ENCODE measurements at regions not wholly inside any gene's neighbourhood (a gene's known extent, or its start where the extent isn't known, plus 50 kb on each side); places are given as distances from the start of the nearest gene placed in this dataset.
A peak's percentile ranks its signal among the peaks of the same experiment; 100 is the strongest.
"Not testable (repeated sequence)": the region's sequence is repeated elsewhere in the genome, so short reads cannot be mapped to it uniquely, and the experiment has no call there.

DNA sequence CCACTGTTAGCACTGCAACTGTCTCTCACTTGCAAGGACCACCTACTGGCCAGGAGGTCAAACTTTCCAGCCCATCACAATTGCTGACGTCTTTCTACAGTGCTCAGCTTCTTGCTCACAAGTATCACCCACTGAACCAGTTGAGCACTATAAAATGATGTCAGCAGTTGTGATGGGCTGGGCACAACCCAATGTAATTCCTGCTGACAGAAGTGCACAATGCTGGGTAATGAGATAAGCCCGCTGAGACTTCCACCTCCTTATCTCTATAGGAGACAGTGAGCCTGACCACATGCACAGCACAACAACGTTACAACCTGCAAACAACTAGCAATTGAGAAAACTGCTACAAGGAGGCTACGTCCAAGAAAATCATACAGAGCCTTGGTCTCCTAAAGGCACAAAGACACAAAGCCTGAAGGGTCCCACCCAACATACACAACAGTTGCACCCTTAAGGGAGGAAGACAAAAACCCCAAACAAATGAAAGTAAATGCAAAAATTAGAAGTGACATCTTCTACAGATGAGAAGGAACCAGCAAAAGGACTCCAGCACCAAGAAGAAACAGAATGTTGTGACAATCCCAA lies 273.2 kb downstream of the LIG4 start:
- intact Hi-C loops (cut with DNase I), result no loop called here
- DNase-seq, result no peak

DNA sequence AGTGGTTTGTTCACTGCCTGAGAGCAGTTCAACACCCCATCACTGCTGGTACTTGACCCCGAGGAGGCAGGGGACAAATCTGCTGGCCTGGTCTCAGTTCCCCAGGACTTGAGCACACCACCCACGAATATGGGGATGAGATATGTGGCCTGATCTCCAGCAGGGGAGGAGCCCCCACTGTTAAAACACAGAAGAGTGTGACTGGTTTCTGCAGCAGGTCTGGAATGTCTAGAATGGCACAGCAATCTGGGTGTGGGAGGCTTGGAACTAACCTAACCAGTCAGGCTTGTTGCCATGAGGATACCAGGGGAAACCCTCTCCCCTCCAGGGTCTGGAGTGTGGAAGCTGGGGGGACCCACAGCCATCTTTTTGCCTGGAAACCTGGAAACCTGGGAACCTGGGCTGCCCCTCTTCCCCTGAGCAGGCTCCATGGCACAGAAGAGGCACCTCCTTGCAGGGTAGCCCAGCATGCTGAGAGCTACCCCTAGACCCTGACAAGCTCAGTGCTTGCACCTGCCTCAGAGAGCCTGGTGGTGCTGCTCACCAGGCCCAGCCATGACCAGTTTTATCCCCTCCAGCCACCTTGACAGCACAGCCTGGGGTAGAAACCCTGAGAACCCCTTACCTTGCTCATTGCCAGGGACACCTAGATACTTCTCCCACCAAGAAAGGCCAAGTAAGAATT lies 273.8 kb downstream of the LIG4 start:
- intact Hi-C loops (cut with DNase I), result no loop called here
- DNase-seq, result no peak

DNA sequence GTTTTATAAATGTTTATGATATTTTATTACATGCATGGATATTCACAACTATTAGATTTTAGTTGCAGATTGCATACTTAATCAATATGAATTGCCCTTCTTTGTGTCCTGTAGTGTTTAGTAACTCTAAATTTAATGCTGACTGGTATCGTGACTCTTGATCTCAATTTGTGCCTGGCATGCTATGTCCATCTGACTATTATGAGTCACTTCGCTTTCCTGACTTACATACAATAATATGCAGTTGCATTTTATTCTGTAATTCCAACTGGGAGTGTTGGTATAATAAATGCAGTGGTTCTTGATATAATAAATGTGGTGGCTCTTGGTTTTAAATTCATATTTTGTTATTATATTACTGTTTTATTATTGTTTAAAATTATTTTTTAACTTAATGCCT lies 277.5 kb downstream of the LIG4 start:
- intact Hi-C loops (cut with DNase I), result no loop called here
- no peak for DNase-seq

- intact Hi-C loops (cut with DNase I), result no loop called here
Observed at GRCh38 chr13:107931056-107931455, 284.3 kb downstream of the LIG4 start.

DNA sequence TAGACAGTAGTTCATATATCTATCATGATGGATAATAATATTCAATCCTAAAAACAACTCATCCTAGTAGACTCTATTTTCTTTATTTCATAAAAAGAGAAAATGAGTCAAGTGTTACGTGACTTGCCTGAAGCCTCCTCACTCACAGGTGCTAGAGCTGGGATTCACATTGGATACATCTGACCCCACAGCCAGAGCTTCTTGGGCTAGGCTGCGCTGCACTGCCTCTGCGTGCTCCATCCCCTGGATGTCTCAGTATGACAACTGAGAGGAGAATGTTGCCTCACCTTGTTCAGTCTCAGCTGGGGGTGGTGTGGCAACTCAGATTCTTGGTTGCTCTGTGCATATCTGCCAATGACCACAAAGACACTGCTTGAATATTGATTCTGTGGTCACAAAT lies 286.6 kb downstream of the LIG4 start:
- intact Hi-C loops (cut with DNase I), result no loop called here
- no peak for DNase-seq

More at GRCh38 chr13:107931056-107931455, 284.3 kb downstream of the LIG4 start:
- DNase-seq, result no peak

GRCh38 chr13:107927557-107927956 lies 287.8 kb downstream of the LIG4 start:
- DNase-seq, result no peak
- intact Hi-C loops (cut with DNase I), result no loop called here

DNA sequence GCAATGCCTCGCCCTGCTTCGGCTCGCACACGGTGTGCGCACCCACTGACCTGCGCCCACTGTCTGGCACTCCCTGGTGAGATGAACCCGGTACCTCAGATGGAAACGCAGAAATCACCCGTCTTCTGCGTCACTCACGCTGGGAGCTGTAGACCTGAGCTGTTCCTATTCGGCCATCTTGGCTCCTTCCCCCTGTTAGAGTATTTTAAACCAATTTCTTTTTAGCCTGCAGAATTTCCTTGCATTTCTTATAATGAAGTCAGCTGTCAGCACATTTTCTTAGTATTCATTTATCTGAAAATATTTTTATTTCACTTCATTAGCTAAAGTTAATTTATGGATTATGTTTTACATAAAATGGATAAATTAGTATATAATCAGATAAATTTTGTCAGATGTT lies 288.8 kb downstream of the LIG4 start:
- intact Hi-C loops (cut with DNase I); DNase-seq: not testable (repeated sequence)

- DNase-seq; intact Hi-C loops (cut with DNase I): not testable (repeated sequence)
Observed at GRCh38 chr13:107916902-107917301, 298.4 kb downstream of the LIG4 start.

- intact Hi-C loops (cut with DNase I), result no loop called here
- no peak for DNase-seq
Observed at GRCh38 chr13:107912745-107913144, 302.6 kb downstream of the LIG4 start.

DNA sequence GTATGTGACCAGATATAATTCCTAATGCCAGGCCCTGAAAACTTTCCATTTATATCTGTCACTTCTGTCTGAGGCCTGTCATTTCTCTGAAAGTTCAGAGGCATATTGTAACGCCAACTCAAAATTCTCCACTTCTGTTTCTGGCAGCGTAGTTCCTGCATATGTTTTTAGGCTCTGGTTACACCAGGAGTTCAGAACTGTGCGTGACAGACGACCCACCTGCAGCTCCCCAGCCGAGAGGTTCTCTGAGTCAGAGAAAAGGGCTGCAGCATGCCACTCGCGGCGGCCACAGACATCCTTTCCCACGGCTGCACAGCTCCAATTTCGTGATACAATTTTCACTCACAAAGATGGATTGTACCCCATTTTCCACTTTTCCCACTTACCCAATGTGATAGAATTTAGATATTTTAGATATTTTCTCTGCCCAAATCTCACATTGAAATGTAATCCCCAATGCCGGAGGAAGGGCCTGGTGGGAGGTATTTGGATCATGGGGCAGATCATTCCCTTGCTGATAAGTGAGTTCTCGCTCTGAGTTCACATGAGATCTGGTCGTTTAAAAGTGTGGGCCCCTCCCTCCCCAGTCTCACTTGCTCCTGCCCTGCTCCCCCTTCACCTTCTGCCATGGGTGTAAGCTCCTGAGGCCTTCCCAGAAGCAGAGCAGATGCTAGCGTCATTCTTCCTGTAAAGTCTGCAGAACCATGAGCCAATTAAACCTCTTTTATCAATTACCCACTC lies 308.1 kb downstream of the LIG4 start:
- DNase-seq, result peak in 3 of 42 donors; percentile 5 to 8 (median 6)
- intact Hi-C loops (cut with DNase I), result no loop called here

DNA sequence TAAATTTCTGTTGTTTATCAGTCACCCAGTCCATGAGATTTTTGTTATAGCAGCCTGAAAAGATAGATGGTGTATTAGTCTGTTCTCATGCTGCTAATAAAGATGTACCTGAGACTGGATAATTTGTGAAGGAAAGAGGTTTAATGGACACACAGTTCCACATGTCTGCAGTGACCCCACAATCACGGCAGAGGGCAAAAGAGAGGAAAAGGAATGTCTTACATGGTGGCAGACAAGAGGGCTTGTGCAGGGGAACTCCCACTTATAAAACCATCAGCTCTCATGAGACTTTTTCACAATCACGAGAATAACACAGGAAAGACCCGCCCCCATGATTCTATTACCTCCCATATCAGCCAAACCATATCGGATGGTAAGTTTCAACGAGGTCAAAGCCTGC lies 309.2 kb downstream of the LIG4 start:
- intact Hi-C loops (cut with DNase I), result no loop called here
- DNase-seq, result no peak

DNA sequence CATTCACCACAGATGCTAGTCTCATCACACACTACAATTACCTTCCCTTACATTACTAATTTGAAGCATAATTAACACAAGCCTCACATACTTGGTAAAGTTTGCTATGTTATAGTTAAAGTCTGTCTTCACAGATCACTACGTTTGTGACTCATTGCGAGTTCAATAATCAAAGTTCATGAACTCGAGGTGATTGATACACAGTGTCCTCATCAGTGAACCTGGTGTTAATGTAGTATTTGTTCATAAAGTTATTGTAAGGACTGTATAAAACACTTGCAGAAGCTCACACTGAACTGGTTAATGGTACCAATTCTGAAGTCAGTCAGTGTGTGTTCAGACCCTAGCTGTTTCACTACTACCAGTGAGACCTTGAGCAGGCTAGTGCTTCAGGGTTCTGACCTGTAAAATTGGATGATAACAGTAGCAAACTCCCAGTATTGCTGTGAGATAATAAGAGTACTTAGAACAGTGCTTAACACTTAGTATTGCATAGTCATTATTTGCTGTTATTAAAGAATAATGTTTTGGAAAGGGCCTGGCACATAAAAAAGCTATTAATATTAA lies 313.3 kb downstream of the LIG4 start:
- no peak for DNase-seq
- intact Hi-C loops (cut with DNase I), result no loop called here

DNA sequence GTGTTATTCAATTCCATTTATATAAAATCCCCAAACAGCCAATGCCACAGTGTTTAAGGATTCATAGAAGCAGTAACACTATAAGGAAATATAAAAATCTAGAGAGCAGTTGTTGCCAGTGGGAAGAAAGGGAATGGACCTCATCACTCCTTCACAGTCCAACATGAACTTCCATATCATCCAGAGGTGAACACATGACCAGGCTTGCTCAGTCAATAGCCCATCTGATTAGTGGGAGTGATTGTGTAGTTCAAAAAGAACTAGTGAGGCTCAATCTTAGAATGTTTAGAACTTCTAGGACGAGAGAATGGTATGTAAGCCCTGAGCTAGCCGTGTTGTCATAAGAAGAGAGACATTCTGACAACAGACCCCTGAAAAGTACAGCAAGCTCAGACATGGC lies 314.1 kb downstream of the LIG4 start:
- DNase-seq, result no peak
- intact Hi-C loops (cut with DNase I), result no loop called here

GRCh38 chr13:107900775-107901174 lies 314.6 kb downstream of the LIG4 start:
- intact Hi-C loops (cut with DNase I), result no loop called here
- no peak for DNase-seq

GRCh38 chr13:107886118-107886517 lies 329.2 kb downstream of the LIG4 start:
- intact Hi-C loops (cut with DNase I), result no loop called here
- DNase-seq, result no peak

DNA sequence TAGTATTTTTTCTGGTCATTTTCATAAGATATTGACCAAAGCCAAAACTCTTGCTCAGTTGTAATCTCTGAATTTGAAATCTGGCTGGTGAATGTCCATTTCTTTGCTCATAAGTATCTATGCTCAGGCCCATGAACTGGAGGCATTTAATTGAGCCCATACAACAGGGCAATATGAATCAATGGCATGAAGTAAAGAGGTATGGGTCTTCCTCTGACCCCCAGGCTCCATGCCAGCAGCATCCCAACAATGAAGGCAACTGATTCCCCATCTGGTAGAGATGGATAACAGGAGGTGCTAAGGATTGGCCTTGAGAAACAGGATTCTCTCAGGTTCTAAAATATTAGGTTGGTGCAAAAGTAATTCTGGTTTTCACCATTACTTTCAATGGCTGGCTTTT lies 330.8 kb downstream of the LIG4 start:
- intact Hi-C loops (cut with DNase I), result no loop called here
- DNase-seq, result no peak

DNA sequence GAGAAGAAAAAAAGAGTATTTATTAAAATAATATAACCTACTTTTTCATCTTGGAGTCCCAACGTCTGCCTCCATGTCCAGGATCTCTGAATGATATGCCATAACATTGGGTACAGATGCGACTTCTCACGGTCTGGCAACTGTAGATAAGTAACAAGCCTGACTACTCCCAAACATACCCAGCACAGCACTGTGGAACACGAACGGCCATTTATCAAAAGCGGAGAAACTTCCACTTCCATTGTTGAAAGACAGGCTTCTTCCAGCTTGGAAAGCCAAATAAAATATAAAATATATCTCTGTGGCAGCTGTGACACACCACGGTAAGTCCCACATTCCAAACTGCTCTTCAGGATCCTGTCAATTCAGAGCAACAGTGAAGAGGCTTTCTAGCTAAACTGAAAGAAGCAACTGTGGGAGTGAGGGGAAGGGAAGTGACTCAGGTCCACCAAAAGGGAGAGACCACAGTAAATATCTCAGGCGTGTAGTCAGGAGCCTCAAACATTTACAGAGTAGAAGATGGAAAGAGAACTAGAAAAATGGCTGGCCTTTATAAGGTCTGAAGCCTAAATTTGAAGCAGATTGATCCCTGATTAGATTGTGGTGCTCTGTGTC lies 331.7 kb downstream of the LIG4 start:
- intact Hi-C loops (cut with DNase I), result no loop called here
- no peak for DNase-seq

- intact Hi-C loops (cut with DNase I), result no loop called here
- DNase-seq, result no peak
Observed at GRCh38 chr13:107882708-107883560, 332.4 kb downstream of the LIG4 start.

DNA sequence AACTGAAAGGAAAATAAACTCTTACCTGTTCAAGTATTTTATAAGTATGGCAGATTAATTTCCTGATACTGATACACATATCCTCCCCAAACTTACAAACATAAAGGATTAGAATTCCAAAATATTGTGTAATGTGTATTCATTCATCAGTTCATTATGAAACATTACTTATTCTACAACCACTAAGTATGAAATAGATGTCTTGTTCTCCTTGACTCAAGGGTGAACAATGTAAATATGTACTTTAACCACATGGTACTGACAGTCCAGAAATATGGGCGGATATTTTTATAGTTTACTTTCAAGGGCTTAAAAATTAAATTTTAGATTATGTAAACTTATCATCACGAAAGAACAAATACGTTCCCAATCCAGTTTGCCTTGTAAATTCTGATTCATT lies 334.0 kb downstream of the LIG4 start:
- DNase-seq, result no peak
- intact Hi-C loops (cut with DNase I), result no loop called here
